Natural killer cell treated with Interleukin-12 subunit alpha and Interleukin-12 subunit beta and Interleukin-15 and Interleukin-18, amount 100 ng/mL, for 72 hours (primary cell): ENCODE measurements at regions not wholly inside any gene's neighbourhood (a gene's known extent, or its start where the extent isn't known, plus 50 kb on each side); places are given as distances from the start of the nearest gene placed in this dataset.
"Not testable (repeated sequence)": the region's sequence is repeated elsewhere in the genome, so short reads cannot be mapped to it uniquely, and the experiment has no call there.

ENCODE experiments used
- ATAC-seq, 2 donors: fragments of 150-1000 bp; cut with Tn5 transposase in 1 of 2; sonication (Bioruptor Pico), chemical (Tn5 transposase) in 1 of 2; 2 replicates each; pipeline ENCODE4 v1.10.0; 2021
- DNase-seq: peaks from one replicate; pipeline ENCODE4 v3.0.0; 2022; ENCODE audit warnings: low spot score
- H3K27ac Mint-ChIP-seq, 2 donors: 1 replicate in 1 of 2; 2 replicates in 1 of 2; pipeline ENCODE4 v1.8.0; 2022; ENCODE audit warnings: mixed read lengths in 2 of 2, mild to moderate bottlenecking in 1 of 2, moderate library complexity in 1 of 2
- H3K27me3 Mint-ChIP-seq, 2 donors: 1 replicate in 1 of 2; 2 replicates in 1 of 2; pipeline ENCODE4 v1.8.0; 2022; ENCODE audit warnings: mixed read lengths in 2 of 2
- H3K36me3 Mint-ChIP-seq: one replicate; pipeline ENCODE4 v1.8.0; 2022; ENCODE audit warnings: mixed read lengths
- H3K4me1 Mint-ChIP-seq, 2 donors: 1 replicate in 1 of 2; 2 replicates in 1 of 2; pipeline ENCODE4 v1.8.0; 2022; ENCODE audit warnings: low read depth in 2 of 2, mixed read lengths in 2 of 2, mild to moderate bottlenecking in 1 of 2
- H3K4me3 Mint-ChIP-seq: one replicate; pipeline ENCODE4 v1.8.0; 2022; ENCODE audit warnings: mixed read lengths
- H3K9me3 Mint-ChIP-seq: 2 replicates; pipeline ENCODE4 v1.8.0; 2022; ENCODE audit warnings: mixed read lengths

- no peak overlapping the region for H3K27ac Mint-ChIP-seq
- H3K4me1 Mint-ChIP-seq, result peaks cover 23% of the 10 kb centered on the region in 2 donors
- ATAC-seq (no peak), DNase-seq (no peak)
- no peaks in the 10 kb centered on the region for H3K27me3 Mint-ChIP-seq
- no peaks in the 10 kb centered on the region for H3K9me3 Mint-ChIP-seq
- H3K4me3 Mint-ChIP-seq, result no peak overlapping the region
- peaks cover 8% of the 10 kb centered on the region for H3K36me3 Mint-ChIP-seq
These were observed 164.6 kb upstream of the KCTD7 start for GRCh38 chr7:66464059-66464458.

- Mint-ChIP-seq H3K27ac (no peak overlapping the region), H3K36me3 (peaks cover 7% of the 10 kb centered on the region), H3K4me1 (peaks cover 11 to 17% of the 10 kb centered on the region in 2 donors), H3K27me3 (no peaks in the 10 kb centered on the region), H3K9me3 (no peaks in the 10 kb centered on the region), H3K4me3 (no peak overlapping the region)
- ATAC-seq, result no peak
- no peak for DNase-seq
These were observed 162.5 kb upstream of the KCTD7 start for GRCh38 chr7:66466081-66466600.

- Mint-ChIP-seq H3K27ac (no peak overlapping the region), H3K36me3 (no peaks in the 10 kb centered on the region), H3K27me3 (no peaks in the 10 kb centered on the region), H3K4me1 (peaks cover 5 to 11% of the 10 kb centered on the region in 2 donors), H3K9me3 (no peaks in the 10 kb centered on the region), H3K4me3 (no peak overlapping the region)
- DNase-seq (no peak), ATAC-seq (no peak)
These were observed 160.8 kb upstream of the KCTD7 start for GRCh38 chr7:66467887-66468286.

GRCh38 chr7:66473064-66473463, 155.6 kb upstream of the KCTD7 start:
- not testable (repeated sequence) for H3K4me1 Mint-ChIP-seq, DNase-seq, H3K9me3 Mint-ChIP-seq, H3K36me3 Mint-ChIP-seq, H3K27me3 Mint-ChIP-seq, H3K27ac Mint-ChIP-seq, H3K4me3 Mint-ChIP-seq, ATAC-seq

- H3K36me3 Mint-ChIP-seq, result peaks cover 12% of the 10 kb centered on the region
- no peaks in the 10 kb centered on the region for H3K4me1 Mint-ChIP-seq
- no peak overlapping the region for H3K27ac Mint-ChIP-seq
- ATAC-seq, result no peak
- H3K9me3 Mint-ChIP-seq, result no peaks in the 10 kb centered on the region
- H3K4me3 Mint-ChIP-seq, result no peak overlapping the region
- H3K27me3 Mint-ChIP-seq, result no peaks in the 10 kb centered on the region
- no peak for DNase-seq
These were observed 154.2 kb upstream of the KCTD7 start for GRCh38 chr7:66474441-66474840.

GRCh38 chr7:66476056-66476455, 152.6 kb upstream of the KCTD7 start:
- not testable (repeated sequence) for H3K27me3 Mint-ChIP-seq, H3K27ac Mint-ChIP-seq, H3K9me3 Mint-ChIP-seq, H3K4me3 Mint-ChIP-seq, DNase-seq, H3K4me1 Mint-ChIP-seq, ATAC-seq
- peaks cover 15% of the 10 kb centered on the region for H3K36me3 Mint-ChIP-seq

GRCh38 chr7:66477822-66478397, 150.8 kb upstream of the KCTD7 start:
- peaks cover 19% of the 10 kb centered on the region for H3K36me3 Mint-ChIP-seq

GRCh38 chr7:66481229-66481628, 147.5 kb upstream of the KCTD7 start:
- not testable (repeated sequence) for H3K27ac Mint-ChIP-seq, H3K9me3 Mint-ChIP-seq, H3K4me3 Mint-ChIP-seq, ATAC-seq, DNase-seq, H3K27me3 Mint-ChIP-seq, H3K4me1 Mint-ChIP-seq
- H3K36me3 Mint-ChIP-seq, result peaks cover 19% of the 10 kb centered on the region

More at GRCh38 chr7:66477822-66478397, 150.8 kb upstream of the KCTD7 start:
- H3K27me3 Mint-ChIP-seq, DNase-seq, H3K4me1 Mint-ChIP-seq, H3K9me3 Mint-ChIP-seq, H3K27ac Mint-ChIP-seq, ATAC-seq, H3K4me3 Mint-ChIP-seq: not testable (repeated sequence)

GRCh38 chr7:66489065-66489464, 139.6 kb upstream of the KCTD7 start:
- not testable (repeated sequence) for H3K36me3 Mint-ChIP-seq, H3K4me1 Mint-ChIP-seq, ATAC-seq, H3K27ac Mint-ChIP-seq, DNase-seq, H3K4me3 Mint-ChIP-seq, H3K9me3 Mint-ChIP-seq, H3K27me3 Mint-ChIP-seq

- DNase-seq, H3K27me3 Mint-ChIP-seq, H3K4me1 Mint-ChIP-seq, H3K4me3 Mint-ChIP-seq, ATAC-seq, H3K27ac Mint-ChIP-seq, H3K36me3 Mint-ChIP-seq, H3K9me3 Mint-ChIP-seq: not testable (repeated sequence)
These were observed 138.9 kb upstream of the KCTD7 start for GRCh38 chr7:66489741-66490140.

GRCh38 chr7:66490979-66491378, 137.7 kb upstream of the KCTD7 start:
- H3K27me3 Mint-ChIP-seq, H3K27ac Mint-ChIP-seq, H3K9me3 Mint-ChIP-seq, H3K4me3 Mint-ChIP-seq, H3K36me3 Mint-ChIP-seq, H3K4me1 Mint-ChIP-seq, ATAC-seq, DNase-seq: not testable (repeated sequence)

- H3K9me3 Mint-ChIP-seq, H3K4me1 Mint-ChIP-seq, ATAC-seq, H3K36me3 Mint-ChIP-seq, H3K27me3 Mint-ChIP-seq, DNase-seq: not testable (repeated sequence)
- Mint-ChIP-seq H3K4me3 (peak overlapping the region; percentile 89), H3K27ac (peak overlapping the region; percentile 94 to 95)
These were observed 136.3 kb upstream of the KCTD7 start for GRCh38 chr7:66492405-66492804.

GRCh38 chr7:66493235-66494205, 135.2 kb upstream of the KCTD7 start:
- Mint-ChIP-seq H3K36me3 (no peaks in the 10 kb centered on the region), H3K4me3 (peak overlapping the region; percentile 89), H3K27ac (peak overlapping the region; percentile 94 to 95), H3K27me3 (no peaks in the 10 kb centered on the region), H3K9me3 (no peaks in the 10 kb centered on the region), H3K4me1 (peaks cover 0 to 5% of the 10 kb centered on the region in 2 donors)
- ATAC-seq, result peak; percentile 99
- DNase-seq, result peak; percentile 98

GRCh38 chr7:66497346-66497745, 131.3 kb upstream of the KCTD7 start:
- peaks cover 0 to under 1% of the 10 kb centered on the region in 2 donors for H3K4me1 Mint-ChIP-seq
- DNase-seq, result no peak
- H3K9me3 Mint-ChIP-seq, result no peaks in the 10 kb centered on the region
- H3K27ac Mint-ChIP-seq, result no peak overlapping the region
- no peaks in the 10 kb centered on the region for H3K27me3 Mint-ChIP-seq
- no peak for ATAC-seq
- H3K4me3 Mint-ChIP-seq, result no peak overlapping the region
- H3K36me3 Mint-ChIP-seq, result no peaks in the 10 kb centered on the region
